A673 (cell line): ENCODE measurements at regions not wholly inside any gene's neighbourhood (a gene's known extent, or its start where the extent isn't known, plus 50 kb on each side); places are given as distances from the start of the nearest gene placed in this dataset.

ENCODE experiments used
- CTCF ChIP-seq: fragments of 300-800, 200-600 bp; sonication (generic); conservative IDR thresholded peaks from 2 replicates; pipeline ENCODE4 v1.5.1; 2017; ENCODE audit warnings: low read depth, mild to moderate bottlenecking, antibody characterized with exemption, low read length, moderate library complexity, mixed read lengths
- EZH2 ChIP-seq: fragments of 200-600 bp; sonication (generic); IDR thresholded peaks from 2 replicates; pipeline ENCODE4 v1.6.1; 2017; ENCODE audit warnings: borderline replicate concordance, low read depth, mild to moderate bottlenecking, mixed read lengths, antibody characterized with exemption, low read length; ENCODE audit not compliant: poor library complexity, severe bottlenecking

GRCh38 chr11:134981835-134982234 lies 569.8 kb upstream of the B3GAT1 start:
- no peak for TF ChIP-seq CTCF
- no peak for TF ChIP-seq EZH2
